GM23248 (cell line): ENCODE measurements at regions not wholly inside any gene's neighbourhood (a gene's known extent, or its start where the extent isn't known, plus 50 kb on each side); places are given as distances from the start of the nearest gene placed in this dataset.
A peak's percentile ranks its signal among the peaks of the same experiment; 100 is the strongest.

Source experiments
- DNase-seq: peaks from one replicate; pipeline ENCODE4 v3.0.0-alpha.2; 2015
- H2AFZ ChIP-seq: fragments of 200-600 bp; sonication (generic); 2 replicates; pipeline ENCODE4 v1.6.1; 2016; ENCODE audit warnings: antibody characterized with exemption
- H3F3A ChIP-seq: fragments of 200-600 bp; sonication (generic); 2 replicates; pipeline ENCODE4 v1.6.1; 2016; ENCODE audit warnings: mild to moderate bottlenecking, antibody characterized with exemption, mixed run types; ENCODE audit not compliant: insufficient read depth
- H3K27ac ChIP-seq: fragments of 200-600 bp; sonication (generic); 2 replicates; pipeline ENCODE4 v1.5.1; 2016; ENCODE audit warnings: mild to moderate bottlenecking
- H3K27me3 ChIP-seq: fragments of 200-600 bp; sonication (generic); replicated peaks from 2 replicates; pipeline ENCODE4 v1.6.1; 2016; ENCODE audit warnings: mild to moderate bottlenecking; ENCODE audit not compliant: insufficient read depth
- H3K36me3 ChIP-seq: fragments of 200-600 bp; sonication (generic); 2 replicates; pipeline ENCODE4 v1.6.1; 2016; ENCODE audit warnings: low read depth, mild to moderate bottlenecking
- H3K4me1 ChIP-seq: fragments of 200-600 bp; sonication (generic); 2 replicates; pipeline ENCODE4 v1.6.1; 2016; ENCODE audit warnings: mild to moderate bottlenecking; ENCODE audit not compliant: insufficient read depth
- H3K4me2 ChIP-seq: fragments of 200-600 bp; sonication (generic); one replicate; pipeline ENCODE4 v1.6.1; 2016; ENCODE audit warnings: mild to moderate bottlenecking; ENCODE audit not compliant: unreplicated experiment
- H3K4me3 ChIP-seq: fragments of 200-600 bp; sonication (generic); 2 replicates; pipeline ENCODE4 v1.5.1; 2016; ENCODE audit warnings: mild to moderate bottlenecking
- H3K79me2 ChIP-seq: fragments of 200-600 bp; sonication (generic); 2 replicates; pipeline ENCODE4 v1.6.1; 2016; ENCODE audit warnings: mild to moderate bottlenecking; ENCODE audit not compliant: insufficient read depth
- H3K9ac ChIP-seq: fragments of 200-600 bp; sonication (generic); 2 replicates; pipeline ENCODE4 v1.6.1; 2016; ENCODE audit warnings: mild to moderate bottlenecking
- H3K9me2 ChIP-seq: fragments of 200-600 bp; sonication (generic); 2 replicates; pipeline ENCODE4 v1.6.1; 2016; ENCODE audit warnings: mixed run types, mild to moderate bottlenecking, moderate library complexity; ENCODE audit not compliant: insufficient read depth
- H3K9me3 ChIP-seq: fragments of 200-600 bp; sonication (generic); one replicate; pipeline ENCODE4 v1.6.1; 2017; ENCODE audit warnings: low read depth
- H4K20me1 ChIP-seq: fragments of 200-600 bp; sonication (generic); 2 replicates; pipeline ENCODE4 v1.6.0; 2016; ENCODE audit not compliant: insufficient read depth
- EZH2 ChIP-seq: fragments of 200-600 bp; sonication (generic); IDR thresholded peaks from 2 replicates; pipeline ENCODE4 v1.6.1; 2018; ENCODE audit warnings: antibody characterized with exemption, mild to moderate bottlenecking; ENCODE audit not compliant: insufficient read depth, poor library complexity, severe bottlenecking
- EZH2phosphoT487 ChIP-seq: fragments of 200-600 bp; sonication (generic); IDR thresholded peaks from 2 replicates; pipeline ENCODE4 v1.6.1; 2018; ENCODE audit warnings: antibody characterized with exemption, moderate library complexity, mild to moderate bottlenecking, low read depth; ENCODE audit not compliant: insufficient read depth
- WGBS, 2 experiments: methylation state at CpG; one replicate each; pipeline ENCODE4 v1.1.6; 2015 to 2017; ENCODE audit warnings: low lambda C conversion rate in 2 of 2, low coverage in 1 of 2; ENCODE audit errors: missing lambda C conversion rate in 2 of 2; 5-methylcytosine and 5-hydroxymethylcytosine counted together
- in situ Hi-C: fragments of 300-500 bp; cut with MboI; formaldehyde crosslinking; loops from 2 replicates; pipeline ENCODE4 v1.15.0; 2020

DNA sequence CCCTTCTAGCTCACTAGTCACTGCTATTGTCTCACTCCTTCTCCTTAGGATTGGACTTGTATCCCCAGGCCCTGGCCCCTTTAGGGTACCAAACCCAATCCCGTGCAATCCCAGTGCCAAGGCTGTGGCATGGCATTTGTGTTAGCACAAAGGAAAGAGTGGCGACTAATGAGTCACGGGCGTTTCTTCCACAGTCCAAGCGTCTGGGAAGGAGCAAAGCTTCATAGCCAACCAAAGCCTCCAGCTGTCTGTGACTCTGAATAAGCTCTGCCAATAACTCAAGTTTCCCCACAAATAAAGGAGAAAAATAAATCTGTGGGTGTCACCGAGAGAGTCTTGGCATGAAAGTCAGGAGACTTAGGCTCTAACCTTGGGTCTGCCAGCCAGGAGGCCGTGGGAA lies 54.6 kb upstream of the COX10 start:
- Histone ChIP-seq H3K4me1 (peaks cover 7% of the 10 kb centered on the region), H3K79me2 (no peaks in the 10 kb centered on the region), H3K9me3 (no peaks in the 10 kb centered on the region), H3K27ac (no peak overlapping the region), H3K27me3 (no peaks in the 10 kb centered on the region), H3K4me2 (peak overlapping the region; percentile 34), H3K36me3 (no peaks in the 10 kb centered on the region), H4K20me1 (no peaks in the 10 kb centered on the region), H3F3A (peaks cover 5% of the 10 kb centered on the region; the same call in 1 of the 2 replicates), H3K9me2 (no peaks in the 10 kb centered on the region), H3K4me3 (no peak overlapping the region), H2AFZ (no peak overlapping the region), H3K9ac (peak overlapping the region; percentile 38)
- in situ Hi-C loops: no loop called here
- TF ChIP-seq EZH2phosphoT487 (no peak), EZH2 (no peak)
- DNase-seq: peak; percentile 79
- 14 to 17% methylated on average over 7 of the region's 7 CpGs for WGBS, 2 experiments

- Histone ChIP-seq H3K36me3 (no peaks in the 10 kb centered on the region), H3K9me3 (no peaks in the 10 kb centered on the region), H2AFZ (no peak overlapping the region), H3K4me2 (peak overlapping the region; percentile 34), H3K27me3 (no peaks in the 10 kb centered on the region), H3K79me2 (no peaks in the 10 kb centered on the region), H3K9ac (peak overlapping the region; percentile 38), H3K9me2 (no peaks in the 10 kb centered on the region), H3K4me1 (peaks cover 9% of the 10 kb centered on the region), H3F3A (peaks cover under 1% of the 10 kb centered on the region; the same call in 1 of the 2 replicates), H3K27ac (no peak overlapping the region), H3K4me3 (no peak overlapping the region), H4K20me1 (no peaks in the 10 kb centered on the region)
- no peak for TF ChIP-seq EZH2phosphoT487
- TF ChIP-seq EZH2: no peak
- in situ Hi-C loops: no loop called here
- 76 to 79% methylated on average over 14 of the region's 14 CpGs for WGBS, 2 experiments
- DNase-seq: no peak
These were observed 54.0 kb upstream of the COX10 start for GRCh38 chr17:14015271-14015670.

- H3K9ac ChIP-seq: no peak overlapping the region
- no peaks in the 10 kb centered on the region for H3F3A ChIP-seq
- H3K4me1 ChIP-seq: peaks cover 9% of the 10 kb centered on the region
- H3K36me3 ChIP-seq: no peaks in the 10 kb centered on the region
- H3K4me3 ChIP-seq: no peak overlapping the region
- H3K4me2 ChIP-seq: no peak overlapping the region
- no peaks in the 10 kb centered on the region for H3K79me2 ChIP-seq
- in situ Hi-C loops: no loop called here
- H4K20me1 ChIP-seq: no peaks in the 10 kb centered on the region
- no peak for DNase-seq
- H3K27me3 ChIP-seq: no peaks in the 10 kb centered on the region
- H3K9me2 ChIP-seq: no peaks in the 10 kb centered on the region
- TF ChIP-seq EZH2phosphoT487 (no peak), EZH2 (no peak)
- no peaks in the 10 kb centered on the region for H3K9me3 ChIP-seq
- no peak overlapping the region for H2AFZ ChIP-seq
- H3K27ac ChIP-seq: no peak overlapping the region
- WGBS, 2 experiments: 93 to 100% methylated on average over 3 of the region's 3 CpGs
These were observed 52.4 kb upstream of the COX10 start for GRCh38 chr17:14016858-14017257.

- Histone ChIP-seq H3K4me3 (no peak overlapping the region), H3K4me2 (no peak overlapping the region), H3K9ac (no peak overlapping the region), H3F3A (no peaks in the 10 kb centered on the region), H3K36me3 (no peaks in the 10 kb centered on the region), H2AFZ (no peak overlapping the region), H3K9me2 (no peaks in the 10 kb centered on the region), H4K20me1 (no peaks in the 10 kb centered on the region), H3K27ac (no peak overlapping the region), H3K27me3 (no peaks in the 10 kb centered on the region), H3K79me2 (no peaks in the 10 kb centered on the region), H3K9me3 (no peaks in the 10 kb centered on the region), H3K4me1 (peaks cover 8% of the 10 kb centered on the region)
- TF ChIP-seq EZH2phosphoT487 (no peak), EZH2 (no peak)
- peak; percentile 62 for DNase-seq
- in situ Hi-C loops: no loop called here
- 86 to 90% methylated on average over 9 of the region's 9 CpGs for WGBS, 2 experiments
These were observed 49.9 kb upstream of the COX10 start for GRCh38 chr17:14019186-14019956.
